K562 (cell line): ENCODE measurements at regions not wholly inside any gene's neighbourhood (a gene's known extent, or its start where the extent isn't known, plus 50 kb on each side); places are given as distances from the start of the nearest gene placed in this dataset.

ENCODE experiments used
- ATAC-seq: fragments of 200-7000 bp; cut with Tn5 transposase; 3 replicates; pipeline ENCODE4 v1.9.1; 2020; ENCODE audit warnings: moderate library complexity
- BruUV-seq: library from RNA; stranded (reverse); fragments of 400-500 nt; replicated peaks from 2 replicates; lab custom pipeline; 2021; lab: Mats Ljungman, UMichigan
- CTCF ChIA-PET: fragments of 300-600 bp; formaldehyde crosslinking; extraction: SDS; loops from one replicate; lab custom pipeline; 2021; ENCODE audit warnings: low intra/inter-chr PET ratio; lab: Yijun Ruan, JAX
- POLR2A ChIA-PET: fragments of 300-600, 350-650 bp; sonication (Branson Sonifier 250); formaldehyde crosslinking; extraction: SDS; loops from one replicate; lab custom pipeline; 2021; ENCODE audit warnings: antibody characterized with exemption, inconsistent platforms; lab: Yijun Ruan, JAX
- DNase-seq, 4 experiments: peaks; one replicate each; pipeline versions ENCODE4 v3.0.0 to v3.0.0-alpha.2; 2011 to 2018; ENCODE audit warnings: low spot score in 3 of 4, mixed read lengths in 3 of 4; ENCODE audit errors: extremely low read depth in 1 of 4
- FAIRE-seq: peaks from 2 replicates; lab custom pipeline; 2011; peaks lifted over from hg19 to GRCh38; lab: Jason Lieb, UNC
- H2AFZ ChIP-seq: 2 replicates; pipeline ENCODE4 v1.6.0; 2011; ENCODE audit warnings: low read depth, low read length, control low read depth, inconsistent platforms
- H3K27ac ChIP-seq: fragments of 200-600 bp; 3 replicates; pipeline ENCODE4 v1.8.0; 2011; ENCODE audit warnings: low read depth, mild to moderate bottlenecking, control low read depth, inconsistent platforms, low read length, moderate library complexity, mixed read lengths; ENCODE audit errors: extremely low read depth
- H3K27me3 ChIP-seq, 2 experiments: fragments of 300-600 bp in 1 of 2; 2 replicates in 1 of 2; 3 replicates in 1 of 2; pipeline versions ENCODE4 v1.6.0 to v1.8.0; 2011; ENCODE audit warnings: inconsistent platforms in 2 of 2, low read length in 2 of 2, mild to moderate bottlenecking in 1 of 2, mixed read lengths in 1 of 2, moderate library complexity in 1 of 2; ENCODE audit not compliant: control insufficient read depth in 2 of 2, insufficient read depth in 2 of 2
- H3K36me3 ChIP-seq: fragments of 300-600 bp; 3 replicates; pipeline ENCODE4 v1.8.0; 2011; ENCODE audit warnings: mild to moderate bottlenecking, low read length, inconsistent platforms; ENCODE audit not compliant: control insufficient read depth, insufficient read depth
- H3K4me1 ChIP-seq, 2 experiments: fragments of 200-600 bp in 1 of 2; replicated peaks in 1 of 2; 2 replicates in 1 of 2; 3 replicates in 1 of 2; pipeline versions ENCODE4 v1.5.1 to v1.8.0; 2011; ENCODE audit warnings: inconsistent platforms in 2 of 2, low read length in 2 of 2, mild to moderate bottlenecking in 1 of 2, mixed read lengths in 1 of 2, moderate library complexity in 1 of 2; ENCODE audit not compliant: control insufficient read depth in 2 of 2, insufficient read depth in 2 of 2
- H3K4me2 ChIP-seq: 2 replicates; pipeline ENCODE4 v1.6.1; 2011; ENCODE audit warnings: low read length, control low read depth, inconsistent platforms, mixed read lengths; ENCODE audit not compliant: insufficient read depth
- H3K4me3 ChIP-seq: fragments of 200-600 bp; sonication (generic), shearing (Covaris generic); 2 replicates; pipeline ENCODE4 v1.5.1; 2016; ENCODE audit warnings: control low read depth, inconsistent platforms
- H3K79me2 ChIP-seq: fragments of 200-600 bp; 3 replicates; pipeline ENCODE4 v1.8.0; 2011; ENCODE audit warnings: low read length, inconsistent platforms; ENCODE audit not compliant: control insufficient read depth, insufficient read depth
- H3K9ac ChIP-seq, 2 experiments: 2 replicates each; pipeline versions ENCODE4 v1.6.0 to v1.6.1; 2011; ENCODE audit warnings: low read depth in 2 of 2, low read length in 2 of 2, control low read depth in 1 of 2, inconsistent platforms in 1 of 2, mild to moderate bottlenecking in 1 of 2, mixed read lengths in 1 of 2; ENCODE audit not compliant: insufficient read depth in 1 of 2
- H3K9me1 ChIP-seq: one replicate; pipeline ENCODE4 v1.6.0; 2011; ENCODE audit warnings: inconsistent platforms, mild to moderate bottlenecking, low read length, moderate library complexity; ENCODE audit not compliant: control insufficient read depth, insufficient read depth
- H3K9me3 ChIP-seq: replicated peaks from 2 replicates; pipeline ENCODE4 v1.5.1; 2011; ENCODE audit warnings: low read depth, low read length, inconsistent platforms; ENCODE audit not compliant: control insufficient read depth, insufficient read depth
- H4K20me1 ChIP-seq: replicated peaks from 2 replicates; pipeline ENCODE4 v1.6.1; 2011; ENCODE audit warnings: low read length, inconsistent platforms, mixed read lengths; ENCODE audit not compliant: control insufficient read depth, insufficient read depth
- BACH1 ChIP-seq: fragments of 200-800 bp; sonication (Bioruptor generic); IDR thresholded peaks from 2 replicates; pipeline ENCODE4 v1.6.1; 2016; ENCODE audit warnings: missing genetic modification characterization, missing compliant biosample characterization
- EWSR1 ChIP-seq: fragments of 450-650 bp; IDR thresholded peaks from 2 replicates; pipeline ENCODE4 v1.6.1; 2018; ENCODE audit warnings: borderline replicate concordance, mild to moderate bottlenecking, low read depth, moderate library complexity; ENCODE audit not compliant: partially characterized antibody
- FOXO4 ChIP-seq: fragments of 450-650 bp; formaldehyde crosslinking; IDR thresholded peaks from 2 replicates; pipeline ENCODE4 v1.4.0; 2020; ENCODE audit warnings: mild to moderate bottlenecking, moderate library complexity
- JUNB ChIP-seq: fragments of 450-650 bp; formaldehyde crosslinking; conservative IDR thresholded peaks from 2 replicates; pipeline ENCODE4 v1.4.0; 2020; ENCODE audit warnings: mild to moderate bottlenecking
- MAFK ChIP-seq: IDR thresholded peaks from 2 replicates; pipeline ENCODE4 v1.6.1; 2011; ENCODE audit warnings: low read length, improper control_type of control experiment
- MCM3 ChIP-seq: fragments of 450-650 bp; IDR thresholded peaks from 2 replicates; pipeline ENCODE4 v1.6.1; 2016
- MLX ChIP-seq, 2 experiments: fragments of 450-650 bp in 1 of 2; sonication (generic) in 1 of 2; formaldehyde crosslinking; conservative IDR thresholded peaks; 2 replicates each; pipeline versions ENCODE4 v1.4.0 to v1.8.1; 2020 to 2022; ENCODE audit warnings: mild to moderate bottlenecking in 1 of 2, missing genetic modification reagents in 1 of 2
- MYC ChIP-seq, 2 experiments: fragments of 250-450 bp in 1 of 2; sonication (Bioruptor Pico) in 1 of 2; IDR thresholded peaks; 2 replicates each; pipeline versions ENCODE4 v1.5.1 to v1.6.1; 2012 to 2021; ENCODE audit warnings: low read depth in 2 of 2, borderline replicate concordance in 1 of 2, improper control_type of control experiment in 1 of 2, low read length in 1 of 2, mild to moderate bottlenecking in 1 of 2, moderate library complexity in 1 of 2
- PML ChIP-seq: IDR thresholded peaks from 2 replicates; pipeline ENCODE4 v1.6.1; 2012; ENCODE audit warnings: low read length, inconsistent platforms
- ZKSCAN1 ChIP-seq: fragments of 150-350 bp; IDR thresholded peaks from 2 replicates; pipeline ENCODE4 v1.6.1; 2016; ENCODE audit warnings: low read depth, low read length
- ZNF583 ChIP-seq: fragments of 250-450 bp; sonication (Bioruptor Pico); IDR thresholded peaks from 2 replicates; pipeline ENCODE4 v1.4.0; 2020
- WGBS: fragments of 100-300 bp; shearing (Covaris generic); methylation state at CpG from one replicate; pipeline ENCODE4 v1.1.6; 2016; ENCODE audit warnings: low coverage, mixed read lengths; ENCODE audit not compliant: insufficient coverage; ENCODE audit errors: missing lambda C conversion rate; 5-methylcytosine and 5-hydroxymethylcytosine counted together
- in situ Hi-C: fragments of 300-500 bp; cut with MboI; formaldehyde crosslinking; loops from 4 replicates; pipeline ENCODE4 v1.15.0; 2018; ENCODE audit warnings: inconsistent platforms, mixed read lengths
- intact Hi-C: fragments of 100-400 bp; cut with micrococcal nuclease; formaldehyde crosslinking; loops from 2 replicates; pipeline ENCODE4 v1.14.2; 2022
- TF ChIP-seq, protein P1 (sequence below): fragments of 450-650 bp; IDR thresholded peaks from 2 replicates; pipeline ENCODE4 v1.6.1; 2018; ENCODE audit not compliant: partially characterized antibody
- TF ChIP-seq, protein P2 (sequence below): sonication (generic); formaldehyde crosslinking; IDR thresholded peaks from 2 replicates; pipeline ENCODE4 v1.9.0; 2022; ENCODE audit warnings: mild to moderate bottlenecking, missing genetic modification reagents
- TF ChIP-seq, protein P3 (sequence below): fragments of 450-650 bp; IDR thresholded peaks from 2 replicates; pipeline ENCODE4 v1.6.1; 2016; ENCODE audit warnings: antibody characterized with exemption

DNA sequence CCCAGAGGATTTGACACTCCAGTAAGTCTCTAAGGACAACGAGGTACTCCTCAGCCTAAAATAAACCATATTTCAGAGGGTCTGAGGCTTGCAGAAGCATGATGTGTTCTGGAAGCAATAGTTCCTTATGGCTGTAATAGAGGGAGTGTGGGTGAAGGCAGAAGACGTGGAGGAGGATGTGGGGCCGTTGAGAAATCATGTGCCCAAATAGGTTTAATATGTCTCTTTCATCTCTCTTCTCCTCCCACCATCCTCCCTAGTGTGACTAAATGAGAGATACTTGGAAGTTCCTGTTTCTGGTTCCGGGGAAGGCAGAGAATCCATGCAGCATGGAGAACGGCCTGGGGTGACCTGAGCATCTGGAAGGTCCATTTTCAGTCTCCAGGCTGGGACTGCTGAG lies 174.0 kb upstream of the RSPO3 start:
- no peaks in the 10 kb centered on the region for H4K20me1 ChIP-seq
- in situ Hi-C loops (no loop called here), intact Hi-C loops (no loop called here)
- WGBS, result 0% methylated on average over 5 of the region's 5 CpGs
- CTCF ChIA-PET, result no interaction called here
- H2AFZ ChIP-seq, result no peak overlapping the region
- no peak overlapping the region for H3K9ac ChIP-seq
- no peak overlapping the region for H3K27ac ChIP-seq
- BruUV-seq, result no TSS peak
- H3K4me3 ChIP-seq, result no peak overlapping the region
- no peak for ATAC-seq
- POLR2A ChIA-PET, result no interaction called here
- no peak overlapping the region for H3K4me2 ChIP-seq
- no peak for FAIRE-seq
- H3K79me2 ChIP-seq, result no peaks in the 10 kb centered on the region
- no peaks in the 10 kb centered on the region for H3K27me3 ChIP-seq
- H3K36me3 ChIP-seq, result no peaks in the 10 kb centered on the region
- H3K9me1 ChIP-seq, result no peaks in the 10 kb centered on the region
- no peaks in the 10 kb centered on the region for H3K9me3 ChIP-seq
- no peak for DNase-seq
- H3K4me1 ChIP-seq, result no peaks in the 10 kb centered on the region
- TF ChIP-seq ZKSCAN1 (no peak), JUNB (no peak), EWSR1 (no peak), ZNF583 (CRISPR knock-in tag) (no peak), MYC (IDR thresholded peaks at IDR 0.05; ENCODE audit: low read depth, low read length) (no peak), MYC (CRISPR knock-in tag; IDR thresholded peaks at IDR 0.05; ENCODE audit: borderline replicate concordance, low read depth) (no peak), MCM3 (no peak), FOXO4 (CRISPR knock-in tag) (no peak), MLX (CRISPR knock-in tag; conservative IDR thresholded peaks at IDR 0.05) (no peak), BACH1 (tag) (no peak), MAFK (no peak), PML (no peak)
- TF ChIP-seq, protein P1, sequence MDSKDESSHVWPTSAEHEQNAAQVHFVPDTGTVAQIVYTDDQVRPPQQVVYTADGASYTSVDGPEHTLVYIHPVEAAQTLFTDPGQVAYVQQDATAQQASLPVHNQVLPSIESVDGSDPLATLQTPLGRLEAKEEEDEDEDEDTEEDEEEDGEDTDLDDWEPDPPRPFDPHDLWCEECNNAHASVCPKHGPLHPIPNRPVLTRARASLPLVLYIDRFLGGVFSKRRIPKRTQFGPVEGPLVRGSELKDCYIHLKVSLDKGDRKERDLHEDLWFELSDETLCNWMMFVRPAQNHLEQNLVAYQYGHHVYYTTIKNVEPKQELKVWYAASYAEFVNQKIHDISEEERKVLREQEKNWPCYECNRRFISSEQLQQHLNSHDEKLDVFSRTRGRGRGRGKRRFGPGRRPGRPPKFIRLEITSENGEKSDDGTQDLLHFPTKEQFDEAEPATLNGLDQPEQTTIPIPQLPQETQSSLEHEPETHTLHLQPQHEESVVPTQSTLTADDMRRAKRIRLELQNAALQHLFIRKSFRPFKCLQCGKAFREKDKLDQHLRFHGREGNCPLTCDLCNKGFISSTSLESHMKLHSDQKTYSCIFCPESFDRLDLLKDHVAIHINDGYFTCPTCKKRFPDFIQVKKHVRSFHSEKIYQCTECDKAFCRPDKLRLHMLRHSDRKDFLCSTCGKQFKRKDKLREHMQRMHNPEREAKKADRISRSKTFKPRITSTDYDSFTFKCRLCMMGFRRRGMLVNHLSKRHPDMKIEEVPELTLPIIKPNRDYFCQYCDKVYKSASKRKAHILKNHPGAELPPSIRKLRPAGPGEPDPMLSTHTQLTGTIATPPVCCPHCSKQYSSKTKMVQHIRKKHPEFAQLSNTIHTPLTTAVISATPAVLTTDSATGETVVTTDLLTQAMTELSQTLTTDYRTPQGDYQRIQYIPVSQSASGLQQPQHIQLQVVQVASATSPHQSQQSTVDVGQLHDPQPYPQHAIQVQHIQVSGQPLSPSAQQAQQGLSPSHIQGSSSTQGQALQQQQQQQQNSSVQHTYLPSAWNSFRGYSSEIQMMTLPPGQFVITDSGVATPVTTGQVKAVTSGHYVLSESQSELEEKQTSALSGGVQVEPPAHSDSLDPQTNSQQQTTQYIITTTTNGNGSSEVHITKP, result no peak
- TF ChIP-seq, protein P2, sequence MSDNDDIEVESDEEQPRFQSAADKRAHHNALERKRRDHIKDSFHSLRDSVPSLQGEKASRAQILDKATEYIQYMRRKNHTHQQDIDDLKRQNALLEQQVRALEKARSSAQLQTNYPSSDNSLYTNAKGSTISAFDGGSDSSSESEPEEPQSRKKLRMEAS (CRISPR knock-in tag), result no peak
- TF ChIP-seq, protein P3, sequence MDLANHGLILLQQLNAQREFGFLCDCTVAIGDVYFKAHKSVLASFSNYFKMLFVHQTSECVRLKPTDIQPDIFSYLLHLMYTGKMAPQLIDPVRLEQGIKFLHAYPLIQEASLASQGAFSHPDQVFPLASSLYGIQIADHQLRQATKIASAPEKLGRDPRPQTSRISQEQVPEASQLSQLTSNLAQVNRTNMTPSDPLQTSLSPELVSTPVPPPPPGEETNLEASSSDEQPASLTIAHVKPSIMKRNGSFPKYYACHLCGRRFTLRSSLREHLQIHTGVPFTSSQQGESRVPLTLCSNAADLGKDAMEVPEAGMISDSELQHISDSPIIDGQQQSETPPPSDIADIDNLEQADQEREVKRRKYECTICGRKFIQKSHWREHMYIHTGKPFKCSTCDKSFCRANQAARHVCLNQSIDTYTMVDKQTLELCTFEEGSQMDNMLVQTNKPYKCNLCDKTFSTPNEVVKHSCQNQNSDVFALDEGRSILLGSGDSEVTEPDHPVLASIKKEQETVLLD, result no peak
